Hematopoietic multipotent progenitor cell treated with erythropoietin and hydrocortisone succinate and interleukin-3 and kit ligand, for 6 days (in vitro differentiated cells): ENCODE measurements at regions not wholly inside any gene's neighbourhood (a gene's known extent, or its start where the extent isn't known, plus 50 kb on each side); places are given as distances from the start of the nearest gene placed in this dataset.

ENCODE experiments used
- DNase-seq: peaks from one replicate; pipeline ENCODE4 v3.0.0-alpha.2; 2015

GRCh38 chr18:68462766-68463165 is 252.1 kb downstream of the TMX3 start:
- DNase-seq = no peak

- DNase-seq = no peak
These were observed 252.8 kb downstream of the TMX3 start for GRCh38 chr18:68462148-68462547.

GRCh38 chr18:68461481-68462018 is 253.4 kb downstream of the TMX3 start:
- no peak for DNase-seq

- DNase-seq = no peak
These were observed 254.9 kb downstream of the TMX3 start for GRCh38 chr18:68459968-68460367.

- DNase-seq = no peak
These were observed 257.9 kb downstream of the TMX3 start for GRCh38 chr18:68456985-68457384.

- no peak for DNase-seq
These were observed 259.7 kb downstream of the TMX3 start for GRCh38 chr18:68455229-68455603.

- DNase-seq = no peak
These were observed 260.2 kb downstream of the TMX3 start for GRCh38 chr18:68454511-68455228.

GRCh38 chr18:68449292-68449691 is 265.6 kb downstream of the TMX3 start:
- DNase-seq = no peak

GRCh38 chr18:68448736-68449135 is 266.2 kb downstream of the TMX3 start:
- no peak for DNase-seq

GRCh38 chr18:68447286-68447685 is 267.6 kb downstream of the TMX3 start:
- no peak for DNase-seq

GRCh38 chr18:68445668-68446426 is 269.1 kb downstream of the TMX3 start:
- DNase-seq = no peak

GRCh38 chr18:68445136-68445535 is 269.8 kb downstream of the TMX3 start:
- no peak for DNase-seq

GRCh38 chr18:68441241-68441640 is 273.7 kb downstream of the TMX3 start:
- no peak for DNase-seq

GRCh38 chr18:68440433-68440832 is 274.5 kb downstream of the TMX3 start:
- DNase-seq = no peak

GRCh38 chr18:68439642-68440041 is 275.3 kb downstream of the TMX3 start:
- DNase-seq = no peak

- DNase-seq = no peak
These were observed 275.9 kb downstream of the TMX3 start for GRCh38 chr18:68438983-68439382.

GRCh38 chr18:68438536-68438935 is 276.4 kb downstream of the TMX3 start:
- no peak for DNase-seq

- DNase-seq = no peak
These were observed 278.4 kb downstream of the TMX3 start for GRCh38 chr18:68436485-68436884.

- DNase-seq = no peak
These were observed 279.3 kb downstream of the TMX3 start for GRCh38 chr18:68435581-68435980.

- DNase-seq = no peak
These were observed 283.0 kb downstream of the TMX3 start for GRCh38 chr18:68431922-68432198.

- no peak for DNase-seq
These were observed 283.6 kb downstream of the TMX3 start for GRCh38 chr18:68431111-68431921.

GRCh38 chr18:68429841-68430240 is 285.1 kb downstream of the TMX3 start:
- no peak for DNase-seq

- DNase-seq = no peak
These were observed 285.8 kb downstream of the TMX3 start for GRCh38 chr18:68429111-68429510.

GRCh38 chr18:68428661-68429060 is 286.2 kb downstream of the TMX3 start:
- DNase-seq = no peak
